ENCODE measurements at regions not wholly inside any gene's neighbourhood (a gene's known extent, or its start where the extent isn't known, plus 50 kb on each side); places are given as distances from the start of the nearest gene placed in this dataset.
"Not testable (repeated sequence)": the region's sequence is repeated elsewhere in the genome, so short reads cannot be mapped to it uniquely, and the experiment has no call there.

DNA sequence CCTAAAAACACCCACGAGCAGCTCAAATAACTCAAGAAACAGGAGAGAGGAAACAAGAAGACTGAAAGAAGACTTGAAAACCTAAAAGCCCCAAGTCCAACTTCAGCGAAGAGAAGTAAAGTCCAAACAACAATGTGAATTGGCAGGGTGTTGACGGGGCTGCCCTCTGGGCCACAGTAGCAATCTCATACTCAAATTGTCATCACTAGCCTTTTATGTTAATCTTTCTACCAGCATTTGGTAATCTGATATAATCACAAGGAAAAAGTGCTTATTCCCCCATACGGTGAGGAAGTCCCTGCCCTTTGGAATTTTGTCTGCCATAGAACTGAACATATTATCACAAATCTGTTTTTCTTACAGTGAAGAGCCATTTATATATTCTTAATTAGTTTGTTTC lies 51.5 kb upstream of the IFNE start:
- no peak overlapping the region for H3K4me2 ChIP-seq
- no peaks in the 10 kb centered on the region for H3K36me3 ChIP-seq
- no peaks in the 10 kb centered on the region for H3K9me3 ChIP-seq (replicated peaks in 1 of 11)

DNA sequence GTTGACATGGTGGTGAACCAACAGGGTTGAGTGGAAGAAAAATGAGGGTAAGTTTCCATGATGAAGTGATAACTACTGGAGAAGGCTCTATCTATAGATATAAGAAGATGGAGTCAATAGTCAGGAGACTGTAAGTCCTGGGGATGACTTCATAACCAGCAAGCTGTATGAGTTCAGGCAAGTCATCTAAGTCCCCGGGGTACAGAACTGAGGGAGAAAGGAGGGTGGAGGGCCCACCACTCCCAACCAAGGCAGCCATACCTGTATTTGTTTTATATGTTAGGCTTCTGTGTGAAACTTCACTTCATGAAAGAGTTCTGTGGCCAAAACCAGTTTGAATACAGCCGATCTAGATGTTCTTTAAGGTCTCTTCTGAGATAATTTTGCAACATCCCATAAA lies 53.3 kb upstream of the IFNE start:
- Histone ChIP-seq H3K9me3 (replicated peaks in 1 of 11) (no peaks in the 10 kb centered on the region), H3K4me1 (no peaks in the 10 kb centered on the region)

More for the DNA sequence above, 51.5 kb upstream of the IFNE start:
- TF ChIP-seq Cebpa-rat (IDR thresholded peaks at IDR 0.05) = no peak
- Histone ChIP-seq H3K4me3 (no peak overlapping the region), H3K9ac (no peak overlapping the region), H4K20me1 (no peaks in the 10 kb centered on the region), H3K4me1 (no peaks in the 10 kb centered on the region), H3K27ac (no peak overlapping the region), H3K27me3 (no peaks in the 10 kb centered on the region)

DNA sequence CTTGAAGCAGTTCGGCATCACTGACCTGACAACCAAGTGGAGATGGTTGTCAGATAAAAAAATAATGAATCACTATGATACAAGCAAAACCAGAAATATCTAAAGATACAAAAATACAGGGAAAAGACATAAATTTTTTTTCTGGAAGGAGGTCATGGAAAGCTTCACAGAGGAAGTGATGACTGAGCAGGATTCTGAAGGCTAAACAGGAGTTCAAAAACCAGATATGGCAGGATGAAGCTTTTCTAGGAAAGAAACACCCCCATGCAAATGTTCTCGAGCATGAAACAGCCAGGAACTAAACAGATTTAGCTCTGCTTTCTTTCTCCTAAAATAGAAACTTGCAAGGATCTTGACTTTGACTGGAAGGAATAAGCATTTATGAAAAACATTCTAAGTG lies 60.7 kb upstream of the IFNE start:
- Histone ChIP-seq H3K27me3 (no peaks in the 10 kb centered on the region), H3K36me3 (no peaks in the 10 kb centered on the region), H3K4me3 (no peak overlapping the region), H3K9ac (no peak overlapping the region), H3K4me2 (no peak overlapping the region), H3K27ac (no peak overlapping the region), H3K9me3 (replicated peaks in 1 of 11) (0 out of 22 replicates have a peak, but pooled peaks cover 0 to 4% (median 0%) of the 10 kb centered on the region in 11 experiments), H4K20me1 (no peaks in the 10 kb centered on the region), H3K4me1 (peaks cover 0 to 4% (median 0%) of the 10 kb centered on the region in 10 experiments; a peak in 1 of 20 replicates)
- TF ChIP-seq Cebpa-rat (IDR thresholded peaks at IDR 0.05) = no peak

More for the DNA sequence above, 53.3 kb upstream of the IFNE start:
- no peaks in the 10 kb centered on the region for H4K20me1 ChIP-seq
- TF ChIP-seq Cebpa-rat (IDR thresholded peaks at IDR 0.05) = no peak
- H3K36me3 ChIP-seq = no peaks in the 10 kb centered on the region
- no peak overlapping the region for H3K4me2 ChIP-seq
- H3K27me3 ChIP-seq = no peaks in the 10 kb centered on the region
- no peak overlapping the region for H3K4me3 ChIP-seq
- no peak overlapping the region for H3K27ac ChIP-seq
- no peak overlapping the region for H3K9ac ChIP-seq

DNA sequence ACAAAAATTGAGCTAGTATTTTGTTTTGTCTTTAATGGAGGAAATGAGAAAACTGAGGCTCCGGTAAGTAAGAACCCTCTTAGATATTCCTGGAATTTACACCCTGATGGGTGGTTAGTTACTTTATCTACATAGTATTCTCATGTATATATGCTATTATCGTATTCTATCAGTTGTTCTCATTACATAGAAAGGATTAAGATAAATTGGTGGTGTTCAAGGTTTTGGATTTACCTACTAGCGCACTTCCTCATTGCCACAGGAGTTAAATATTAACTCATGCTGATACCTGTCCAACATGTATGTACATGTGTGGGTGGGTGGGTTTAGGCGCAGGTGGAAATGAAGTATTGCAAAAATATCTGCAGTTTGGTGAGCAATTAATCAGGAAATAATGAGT lies 61.1 kb upstream of the IFNE start:
- no peak overlapping the region for H3K4me2 ChIP-seq
- no peak overlapping the region for H3K27ac ChIP-seq
- peaks cover 0 to 4% (median 0%) of the 10 kb centered on the region in 10 experiments; a peak in 1 of 20 replicates for H3K4me1 ChIP-seq
- H3K9me3 ChIP-seq (replicated peaks in 1 of 11) = 0 out of 22 replicates have a peak, but pooled peaks cover 0 to 4% (median 0%) of the 10 kb centered on the region in 11 experiments
- no peak for TF ChIP-seq Cebpa-rat (IDR thresholded peaks at IDR 0.05)
- no peaks in the 10 kb centered on the region for H3K36me3 ChIP-seq
- no peak overlapping the region for H3K9ac ChIP-seq
- no peaks in the 10 kb centered on the region for H4K20me1 ChIP-seq
- no peaks in the 10 kb centered on the region for H3K27me3 ChIP-seq
- H3K4me3 ChIP-seq = no peak overlapping the region

DNA sequence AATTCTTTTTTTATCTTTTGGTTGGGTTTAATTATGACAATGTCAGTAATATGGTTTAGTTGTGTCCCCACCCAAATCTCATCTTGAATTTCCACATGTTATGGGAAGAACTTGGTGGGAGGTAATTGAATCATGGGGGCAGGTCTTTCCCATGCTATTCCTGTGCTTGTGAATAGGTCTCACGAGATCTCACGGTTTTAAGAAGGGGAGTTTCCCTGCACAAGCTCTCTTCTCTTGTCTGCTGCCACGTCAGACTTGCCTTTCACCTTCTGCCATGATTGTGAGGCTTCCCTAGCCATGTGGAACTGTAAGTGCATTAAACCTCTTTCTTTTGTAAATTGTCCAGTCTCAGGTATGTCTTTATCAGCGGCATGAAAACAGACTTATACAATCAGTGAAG lies 61.7 kb upstream of the IFNE start:
- not testable (repeated sequence) for H3K27me3 ChIP-seq; H3K4me2 ChIP-seq; H3K9ac ChIP-seq; H3K4me1 ChIP-seq; H3K4me3 ChIP-seq; H3K9me3 ChIP-seq (replicated peaks in 1 of 11); H3K36me3 ChIP-seq; H3K27ac ChIP-seq; H4K20me1 ChIP-seq

DNA sequence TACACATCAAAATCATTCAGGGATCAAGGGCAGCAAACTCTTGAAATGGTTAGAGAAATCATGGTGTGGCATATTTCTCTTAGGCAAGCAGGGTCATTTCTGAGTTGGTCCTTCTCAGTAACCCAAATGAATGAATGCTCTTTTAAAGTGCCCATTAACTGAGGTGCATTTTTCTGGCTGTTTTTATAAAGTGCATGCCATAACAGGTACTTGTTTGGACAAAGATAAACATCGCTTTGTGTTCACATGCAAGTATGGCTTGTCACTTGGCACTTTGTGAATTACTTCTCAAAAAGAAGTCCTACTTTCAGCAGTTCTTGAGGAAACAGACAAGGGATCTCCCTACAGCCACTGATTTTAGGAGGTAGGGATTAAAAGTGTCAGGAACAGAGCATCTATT lies 64.8 kb upstream of the IFNE start:
- H3K27me3 ChIP-seq = no peaks in the 10 kb centered on the region
- no peak overlapping the region for H3K27ac ChIP-seq
- no peaks in the 10 kb centered on the region for H3K36me3 ChIP-seq
- H3K4me2 ChIP-seq = no peak overlapping the region
- no peak overlapping the region for H3K9ac ChIP-seq
- H4K20me1 ChIP-seq = no peaks in the 10 kb centered on the region
- no peak overlapping the region for H3K4me3 ChIP-seq
- peaks cover 0 to 4% (median 0%) of the 10 kb centered on the region in 10 experiments; a peak in 1 of 20 replicates for H3K4me1 ChIP-seq
- TF ChIP-seq Cebpa-rat (IDR thresholded peaks at IDR 0.05) = no peak
- H3K9me3 ChIP-seq (replicated peaks in 1 of 11) = 0 out of 22 replicates have a peak, but pooled peaks cover 0 to 4% (median 0%) of the 10 kb centered on the region in 11 experiments

DNA sequence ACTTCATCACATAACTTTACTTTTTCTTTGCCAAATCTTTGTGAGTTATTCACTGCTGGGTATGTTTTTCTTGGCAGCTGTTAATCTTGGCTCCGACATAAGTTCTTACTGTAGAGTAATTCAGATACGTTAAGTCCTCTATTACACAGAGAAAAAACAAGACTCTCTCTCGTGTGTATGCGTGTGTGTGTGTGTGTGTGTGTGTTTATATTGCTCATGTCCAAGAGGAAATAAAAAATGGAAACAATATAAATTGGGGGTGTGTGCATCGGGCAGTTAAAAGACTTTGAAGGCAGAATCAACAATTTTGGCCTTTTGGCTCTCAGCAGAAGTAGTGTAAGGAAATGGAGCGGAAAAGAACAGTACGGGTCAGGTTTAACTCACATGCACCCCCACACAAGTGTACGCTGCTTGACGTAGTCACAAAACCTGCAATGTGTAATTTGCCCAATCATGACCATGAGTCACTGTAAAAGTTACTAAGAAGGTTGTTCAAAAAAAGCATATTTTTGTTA lies 67.2 kb upstream of the IFNE start:
- H3K4me3 ChIP-seq = no peak overlapping the region
- H4K20me1 ChIP-seq = no peaks in the 10 kb centered on the region
- H3K4me1 ChIP-seq = no peaks in the 10 kb centered on the region
- no peak overlapping the region for H3K9ac ChIP-seq
- no peak overlapping the region for H3K27ac ChIP-seq
- no peak overlapping the region for H3K4me2 ChIP-seq
- no peak for TF ChIP-seq Cebpa-rat (IDR thresholded peaks at IDR 0.05)
- H3K36me3 ChIP-seq = no peaks in the 10 kb centered on the region
- 0 out of 22 replicates have a peak, but pooled peaks cover 0 to 3% (median 0%) of the 10 kb centered on the region in 11 experiments for H3K9me3 ChIP-seq (replicated peaks in 1 of 11)
- H3K27me3 ChIP-seq = no peaks in the 10 kb centered on the region

DNA sequence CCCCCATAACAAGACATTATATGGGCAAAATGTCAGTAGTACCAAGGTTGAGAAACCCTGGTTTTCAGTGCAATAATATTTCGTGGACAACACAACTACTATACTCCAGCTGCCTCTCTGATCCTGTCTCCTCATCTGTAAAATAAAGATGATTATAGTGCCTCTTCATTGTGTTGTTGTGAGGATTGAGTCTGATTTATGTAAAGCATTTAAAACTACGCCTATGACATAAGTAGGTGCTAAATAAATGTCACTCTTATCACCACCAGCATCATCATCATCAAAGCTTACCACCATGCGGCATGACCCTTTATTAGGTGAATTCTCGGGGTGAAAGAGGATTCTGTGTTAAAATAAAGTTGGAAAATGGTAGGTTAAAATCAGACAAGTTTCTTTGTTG lies 67.8 kb upstream of the IFNE start:
- no peak for TF ChIP-seq Cebpa-rat (IDR thresholded peaks at IDR 0.05)
- H3K4me1 ChIP-seq = no peaks in the 10 kb centered on the region
- no peak overlapping the region for H3K4me3 ChIP-seq
- H3K4me2 ChIP-seq = no peak overlapping the region
- H3K9me3 ChIP-seq (replicated peaks in 1 of 11) = no peaks in the 10 kb centered on the region
- no peak overlapping the region for H3K27ac ChIP-seq
- H4K20me1 ChIP-seq = no peaks in the 10 kb centered on the region
- no peak overlapping the region for H3K9ac ChIP-seq
- no peaks in the 10 kb centered on the region for H3K36me3 ChIP-seq
- H3K27me3 ChIP-seq = no peaks in the 10 kb centered on the region

DNA sequence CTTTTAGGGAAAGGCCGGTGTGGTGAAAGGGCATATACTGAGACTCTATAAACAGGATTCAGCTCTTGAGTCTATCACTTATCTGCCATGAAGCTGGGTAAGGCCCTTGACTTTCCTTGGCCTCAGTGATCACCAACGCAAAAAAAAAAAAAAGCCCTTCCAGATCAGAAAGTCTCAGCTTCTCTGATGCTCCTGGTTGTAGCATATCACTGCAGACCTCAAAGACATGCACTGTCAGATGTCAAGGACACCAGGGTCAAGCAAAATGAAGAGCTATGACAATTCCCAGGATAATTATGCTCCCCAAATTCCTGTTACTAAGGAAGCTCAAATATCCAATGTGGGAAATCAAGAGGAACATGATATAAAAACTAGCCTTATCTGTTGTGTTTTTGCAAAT lies 68.3 kb upstream of the IFNE start:
- Histone ChIP-seq H3K36me3 (no peaks in the 10 kb centered on the region), H3K4me3 (no peak overlapping the region), H3K9me3 (replicated peaks in 1 of 11) (no peaks in the 10 kb centered on the region), H3K4me2 (no peak overlapping the region), H3K9ac (no peak overlapping the region), H3K4me1 (no peaks in the 10 kb centered on the region), H4K20me1 (no peaks in the 10 kb centered on the region), H3K27ac (no peak overlapping the region), H3K27me3 (no peaks in the 10 kb centered on the region)
- TF ChIP-seq Cebpa-rat (IDR thresholded peaks at IDR 0.05) = no peak

DNA sequence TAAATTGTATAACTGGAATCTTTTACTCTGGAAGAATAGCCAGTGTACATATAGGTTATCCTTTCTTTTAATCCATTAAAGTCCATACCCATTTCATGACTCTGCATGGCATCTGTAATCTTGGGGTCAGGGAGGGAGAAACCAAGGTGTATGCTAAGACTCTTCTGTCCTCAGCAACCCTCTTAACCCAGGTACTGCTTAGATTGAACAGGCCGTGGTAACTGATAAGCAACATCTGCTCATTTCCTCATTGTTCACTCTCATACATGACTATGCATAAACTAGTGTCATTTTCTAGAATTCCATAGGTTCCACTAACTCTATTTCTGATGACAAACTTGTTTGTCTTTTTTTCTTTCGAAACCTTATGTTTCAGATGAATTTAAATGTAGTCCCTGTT lies 69.3 kb upstream of the IFNE start:
- Histone ChIP-seq H4K20me1 (no peaks in the 10 kb centered on the region), H3K9me3 (replicated peaks in 1 of 11) (no peaks in the 10 kb centered on the region), H3K27me3 (peaks cover 0 to 7% (median 0%) of the 10 kb centered on the region in 11 experiments; a peak in 9 of 22 replicates), H3K9ac (no peak overlapping the region), H3K4me3 (no peak overlapping the region), H3K4me1 (no peaks in the 10 kb centered on the region), H3K4me2 (no peak overlapping the region), H3K36me3 (no peaks in the 10 kb centered on the region), H3K27ac (no peak overlapping the region)
- TF ChIP-seq Cebpa-rat (IDR thresholded peaks at IDR 0.05) = no peak
